ENCODE measurements at regions not wholly inside any gene's neighbourhood (a gene's known extent, or its start where the extent isn't known, plus 50 kb on each side); places are given as distances from the start of the nearest gene placed in this dataset.

DNA sequence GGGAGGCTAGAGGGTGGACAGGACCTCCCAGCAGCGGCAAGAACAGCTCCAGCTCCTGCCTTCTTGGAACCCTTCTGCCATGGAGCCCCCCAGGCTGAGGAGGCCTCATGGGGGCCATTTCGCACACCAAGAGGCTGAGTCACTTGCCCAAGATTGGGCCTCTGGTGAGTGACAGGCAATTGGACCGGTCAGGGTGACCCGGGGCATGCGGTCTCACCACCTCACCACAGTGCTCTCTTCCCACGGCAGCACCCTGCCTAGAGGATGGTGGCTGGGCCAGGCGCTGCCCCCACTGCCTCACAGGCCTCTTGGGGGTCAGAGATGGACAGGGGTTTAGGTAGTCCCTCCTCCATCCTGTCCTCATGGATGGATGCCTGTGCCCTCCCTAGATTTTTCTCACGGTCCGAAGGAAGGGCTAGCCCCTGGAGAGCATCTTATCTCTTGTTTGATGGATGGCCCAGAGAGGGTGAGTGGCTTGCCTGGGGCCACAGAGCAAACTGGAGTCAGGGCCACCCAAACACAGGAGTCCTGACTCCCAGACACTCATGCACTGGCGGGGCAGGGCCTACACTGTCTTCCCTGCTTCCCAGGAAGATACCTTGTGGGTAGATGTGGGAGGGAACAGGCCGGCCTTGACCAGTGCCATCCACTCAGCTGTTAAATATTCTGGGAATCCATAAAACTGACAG lies 119.2 kb downstream of the INHBB start (continued):
- TF ChIP-seq, protein P1, sequence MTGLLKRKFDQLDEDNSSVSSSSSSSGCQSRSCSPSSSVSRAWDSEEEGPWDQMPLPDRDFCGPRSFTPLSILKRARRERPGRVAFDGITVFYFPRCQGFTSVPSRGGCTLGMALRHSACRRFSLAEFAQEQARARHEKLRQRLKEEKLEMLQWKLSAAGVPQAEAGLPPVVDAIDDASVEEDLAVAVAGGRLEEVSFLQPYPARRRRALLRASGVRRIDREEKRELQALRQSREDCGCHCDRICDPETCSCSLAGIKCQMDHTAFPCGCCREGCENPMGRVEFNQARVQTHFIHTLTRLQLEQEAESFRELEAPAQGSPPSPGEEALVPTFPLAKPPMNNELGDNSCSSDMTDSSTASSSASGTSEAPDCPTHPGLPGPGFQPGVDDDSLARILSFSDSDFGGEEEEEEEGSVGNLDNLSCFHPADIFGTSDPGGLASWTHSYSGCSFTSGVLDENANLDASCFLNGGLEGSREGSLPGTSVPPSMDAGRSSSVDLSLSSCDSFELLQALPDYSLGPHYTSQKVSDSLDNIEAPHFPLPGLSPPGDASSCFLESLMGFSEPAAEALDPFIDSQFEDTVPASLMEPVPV (CRISPR knock-in tag; IDR thresholded peaks at IDR 0.05): no peak
- TF ChIP-seq, protein P2, sequence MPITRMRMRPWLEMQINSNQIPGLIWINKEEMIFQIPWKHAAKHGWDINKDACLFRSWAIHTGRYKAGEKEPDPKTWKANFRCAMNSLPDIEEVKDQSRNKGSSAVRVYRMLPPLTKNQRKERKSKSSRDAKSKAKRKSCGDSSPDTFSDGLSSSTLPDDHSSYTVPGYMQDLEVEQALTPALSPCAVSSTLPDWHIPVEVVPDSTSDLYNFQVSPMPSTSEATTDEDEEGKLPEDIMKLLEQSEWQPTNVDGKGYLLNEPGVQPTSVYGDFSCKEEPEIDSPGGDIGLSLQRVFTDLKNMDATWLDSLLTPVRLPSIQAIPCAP (CRISPR knock-in tag; IDR thresholded peaks at IDR 0.05; ENCODE audit: low read depth): no peak
- peak; percentile 15; the same call in 1 of the 2 replicates for TF ChIP-seq ATF5 (CRISPR knock-in tag; IDR thresholded peaks at IDR 0.05; ENCODE audit: low read depth)
- TF ChIP-seq ZNF101 (CRISPR knock-in tag; IDR thresholded peaks at IDR 0.05; ENCODE audit: borderline replicate concordance, low read depth): no peak
- no peak for TF ChIP-seq E2F1 (CRISPR knock-in tag; IDR thresholded peaks at IDR 0.05)
- TF ChIP-seq, protein P3, sequence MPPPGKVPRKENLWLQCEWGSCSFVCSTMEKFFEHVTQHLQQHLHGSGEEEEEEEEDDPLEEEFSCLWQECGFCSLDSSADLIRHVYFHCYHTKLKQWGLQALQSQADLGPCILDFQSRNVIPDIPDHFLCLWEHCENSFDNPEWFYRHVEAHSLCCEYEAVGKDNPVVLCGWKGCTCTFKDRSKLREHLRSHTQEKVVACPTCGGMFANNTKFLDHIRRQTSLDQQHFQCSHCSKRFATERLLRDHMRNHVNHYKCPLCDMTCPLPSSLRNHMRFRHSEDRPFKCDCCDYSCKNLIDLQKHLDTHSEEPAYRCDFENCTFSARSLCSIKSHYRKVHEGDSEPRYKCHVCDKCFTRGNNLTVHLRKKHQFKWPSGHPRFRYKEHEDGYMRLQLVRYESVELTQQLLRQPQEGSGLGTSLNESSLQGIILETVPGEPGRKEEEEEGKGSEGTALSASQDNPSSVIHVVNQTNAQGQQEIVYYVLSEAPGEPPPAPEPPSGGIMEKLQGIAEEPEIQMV (CRISPR knock-in tag; IDR thresholded peaks at IDR 0.05; ENCODE audit: low read depth): no peak
- no peak for TF ChIP-seq ERF (CRISPR knock-in tag; IDR thresholded peaks at IDR 0.05)
- no peak for TF ChIP-seq ZBTB7A (CRISPR knock-in tag; IDR thresholded peaks at IDR 0.05)
- no peak for TF ChIP-seq ZBTB37 (CRISPR knock-in tag; IDR thresholded peaks at IDR 0.05)
- TF ChIP-seq ZNF12 (CRISPR knock-in tag; IDR thresholded peaks at IDR 0.05): 0 out of 2 replicates have a peak, but pooled peaks have one; percentile 8
- no peak for TF ChIP-seq NKX3-1 (CRISPR knock-in tag; IDR thresholded peaks at IDR 0.05)
- TF ChIP-seq BATF2 (CRISPR knock-in tag; IDR thresholded peaks at IDR 0.05): no peak
- no peak for TF ChIP-seq SOX6 (IDR thresholded peaks at IDR 0.05)
- TF ChIP-seq SOX6 (CRISPR knock-in tag; IDR thresholded peaks at IDR 0.05): no peak
- TF ChIP-seq ZNF10 (CRISPR knock-in tag; IDR thresholded peaks at IDR 0.05; ENCODE audit: borderline replicate concordance, low read depth): no peak
- TF ChIP-seq ZNF567 (CRISPR knock-in tag; IDR thresholded peaks at IDR 0.05; ENCODE audit: borderline replicate concordance): no peak
- TF ChIP-seq GATAD1 (CRISPR knock-in tag; IDR thresholded peaks at IDR 0.05): 0 out of 2 replicates have a peak, but pooled peaks have one; percentile 18
